GM23338 (cell line): ENCODE measurements at regions not wholly inside any gene's neighbourhood (a gene's known extent, or its start where the extent isn't known, plus 50 kb on each side); places are given as distances from the start of the nearest gene placed in this dataset.

Source experiments
- ATAC-seq: fragments of 200-7000 bp; cut with Tn5 transposase; 3 replicates; pipeline ENCODE4 v1.9.1; 2020
- DNase-seq: peaks from one replicate; pipeline ENCODE4 v3.0.0-alpha.2; 2015; ENCODE audit warnings: low spot score
- H2AFZ ChIP-seq: fragments of 200-600 bp; sonication (generic); 2 replicates; pipeline ENCODE4 v1.8.0; 2016; ENCODE audit warnings: antibody characterized with exemption, mild to moderate bottlenecking, moderate library complexity
- H3F3A ChIP-seq: fragments of 200-600 bp; sonication (generic); replicated peaks from 2 replicates; pipeline ENCODE4 v1.8.0; 2017; ENCODE audit warnings: antibody characterized with exemption, mixed run types, low read depth
- H3K27ac ChIP-seq: fragments of 200-600 bp; sonication (generic); 2 replicates; pipeline ENCODE4 v1.6.1; 2016; ENCODE audit warnings: low read depth
- H3K27me3 ChIP-seq: fragments of 200-600 bp; sonication (generic); 2 replicates; pipeline ENCODE4 v1.8.0; 2016; ENCODE audit warnings: mild to moderate bottlenecking, mixed run types, moderate library complexity; ENCODE audit not compliant: insufficient read depth
- H3K36me3 ChIP-seq: fragments of 200-600 bp; sonication (generic); 2 replicates; pipeline ENCODE4 v1.8.0; 2016; ENCODE audit warnings: mild to moderate bottlenecking; ENCODE audit not compliant: insufficient read depth
- H3K4me1 ChIP-seq: fragments of 200-600 bp; sonication (generic); 2 replicates; pipeline ENCODE4 v1.8.0; 2016; ENCODE audit warnings: mild to moderate bottlenecking, moderate library complexity; ENCODE audit not compliant: insufficient read depth
- H3K4me2 ChIP-seq: fragments of 200-600 bp; sonication (generic); 2 replicates; pipeline ENCODE4 v1.7.1; 2017; ENCODE audit warnings: mixed run types
- H3K4me3 ChIP-seq: fragments of 200-600 bp; sonication (generic); 2 replicates; pipeline ENCODE4 v1.6.1; 2016; ENCODE audit warnings: mixed run types
- H3K79me2 ChIP-seq: fragments of 200-600 bp; sonication (generic); replicated peaks from 2 replicates; pipeline ENCODE4 v1.8.0; 2017; ENCODE audit warnings: mild to moderate bottlenecking; ENCODE audit not compliant: insufficient read depth
- H3K9me2 ChIP-seq: fragments of 200-600 bp; sonication (generic); 2 replicates; pipeline ENCODE4 v1.8.0; 2017; ENCODE audit not compliant: insufficient read depth
- H4K20me1 ChIP-seq: fragments of 200-600 bp; sonication (generic); replicated peaks from 2 replicates; pipeline ENCODE4 v1.8.0; 2017; ENCODE audit warnings: mild to moderate bottlenecking; ENCODE audit not compliant: insufficient read depth
- H3K27ac Mint-ChIP-seq: 2 replicates; pipeline ENCODE4 v1.8.0; 2020; ENCODE audit warnings: inconsistent platforms, mild to moderate bottlenecking, moderate library complexity, mixed read lengths
- H3K27me3 Mint-ChIP-seq: 3 replicates; pipeline ENCODE4 v1.8.0; 2022; ENCODE audit warnings: low read depth, mild to moderate bottlenecking, moderate library complexity, mixed read lengths, inconsistent platforms; ENCODE audit not compliant: insufficient read depth, poor library complexity
- H3K36me3 Mint-ChIP-seq: 3 replicates; pipeline ENCODE4 v1.8.0; 2021; ENCODE audit warnings: low read depth, mild to moderate bottlenecking, inconsistent platforms, moderate library complexity, mixed read lengths
- H3K4me1 Mint-ChIP-seq: 3 replicates; pipeline ENCODE4 v1.8.0; 2020; ENCODE audit warnings: mild to moderate bottlenecking, inconsistent platforms, mixed read lengths
- H3K4me3 Mint-ChIP-seq: 3 replicates; pipeline ENCODE4 v1.8.0; 2021; ENCODE audit warnings: moderate library complexity, mild to moderate bottlenecking, inconsistent platforms, mixed read lengths
- H3K9me3 Mint-ChIP-seq: 3 replicates; pipeline ENCODE4 v1.8.0; 2020; ENCODE audit warnings: moderate library complexity, mild to moderate bottlenecking, inconsistent platforms, mixed read lengths
- CREB1 ChIP-seq: fragments of 250-450 bp; sonication (Bioruptor Pico); IDR thresholded peaks from 2 replicates; pipeline ENCODE4 v1.5.0; 2020; ENCODE audit warnings: low read depth, mild to moderate bottlenecking, moderate library complexity
- EZH2 ChIP-seq: fragments of 200-600 bp; sonication (generic); IDR thresholded peaks from one replicate; pipeline ENCODE4 v1.8.0; 2017; ENCODE audit warnings: antibody characterized with exemption, mild to moderate bottlenecking, low read depth; ENCODE audit not compliant: unreplicated experiment
- EZH2phosphoT487 ChIP-seq: fragments of 200-600 bp; sonication (generic); IDR thresholded peaks from one replicate; pipeline ENCODE4 v1.8.1; 2018; ENCODE audit warnings: antibody characterized with exemption; ENCODE audit not compliant: unreplicated experiment
- JUNB ChIP-seq: IDR thresholded peaks from one replicate; pipeline ENCODE4 v1.6.1; 2016; ENCODE audit warnings: antibody characterized with exemption; ENCODE audit not compliant: unreplicated experiment
- NANOG ChIP-seq: IDR thresholded peaks from 2 replicates; pipeline ENCODE4 v1.6.1; 2016; ENCODE audit warnings: antibody characterized with exemption, borderline replicate concordance
- POLR2AphosphoS5 ChIP-seq: IDR thresholded peaks from 2 replicates; pipeline ENCODE4 v1.6.1; 2016; ENCODE audit warnings: antibody characterized with exemption, low read depth
- STAT1 ChIP-seq: IDR thresholded peaks from one replicate; pipeline ENCODE4 v1.6.1; 2016; ENCODE audit warnings: antibody characterized with exemption; ENCODE audit not compliant: unreplicated experiment
- ZNF114 ChIP-seq: fragments of 250-450 bp; sonication (Bioruptor Pico); IDR thresholded peaks from 2 replicates; pipeline ENCODE4 v1.5.0; 2020; ENCODE audit warnings: mild to moderate bottlenecking, moderate library complexity
- ZNF331 ChIP-seq: fragments of 250-450 bp; sonication (Bioruptor Pico); IDR thresholded peaks from 2 replicates; pipeline ENCODE4 v1.5.0; 2020; ENCODE audit warnings: low read depth, mild to moderate bottlenecking, moderate library complexity
- TF ChIP-seq, protein P1 (sequence below): IDR thresholded peaks from one replicate; pipeline ENCODE4 v1.6.1; 2018; ENCODE audit warnings: antibody characterized with exemption; ENCODE audit not compliant: unreplicated experiment
- TF ChIP-seq, protein P2 (sequence below): IDR thresholded peaks from 2 replicates; pipeline ENCODE4 v1.6.1; 2016; ENCODE audit warnings: antibody characterized with exemption
- TF ChIP-seq, protein P3 (sequence below), 2 experiments: fragments of 200-600 bp in 1 of 2; sonication (generic) in 1 of 2; conservative IDR thresholded peaks; 2 replicates each; pipeline versions ENCODE4 v1.5.1 to v1.6.1; 2016 to 2017; ENCODE audit warnings: antibody characterized with exemption in 2 of 2, low read depth in 2 of 2, mild to moderate bottlenecking in 2 of 2, moderate library complexity in 1 of 2

DNA sequence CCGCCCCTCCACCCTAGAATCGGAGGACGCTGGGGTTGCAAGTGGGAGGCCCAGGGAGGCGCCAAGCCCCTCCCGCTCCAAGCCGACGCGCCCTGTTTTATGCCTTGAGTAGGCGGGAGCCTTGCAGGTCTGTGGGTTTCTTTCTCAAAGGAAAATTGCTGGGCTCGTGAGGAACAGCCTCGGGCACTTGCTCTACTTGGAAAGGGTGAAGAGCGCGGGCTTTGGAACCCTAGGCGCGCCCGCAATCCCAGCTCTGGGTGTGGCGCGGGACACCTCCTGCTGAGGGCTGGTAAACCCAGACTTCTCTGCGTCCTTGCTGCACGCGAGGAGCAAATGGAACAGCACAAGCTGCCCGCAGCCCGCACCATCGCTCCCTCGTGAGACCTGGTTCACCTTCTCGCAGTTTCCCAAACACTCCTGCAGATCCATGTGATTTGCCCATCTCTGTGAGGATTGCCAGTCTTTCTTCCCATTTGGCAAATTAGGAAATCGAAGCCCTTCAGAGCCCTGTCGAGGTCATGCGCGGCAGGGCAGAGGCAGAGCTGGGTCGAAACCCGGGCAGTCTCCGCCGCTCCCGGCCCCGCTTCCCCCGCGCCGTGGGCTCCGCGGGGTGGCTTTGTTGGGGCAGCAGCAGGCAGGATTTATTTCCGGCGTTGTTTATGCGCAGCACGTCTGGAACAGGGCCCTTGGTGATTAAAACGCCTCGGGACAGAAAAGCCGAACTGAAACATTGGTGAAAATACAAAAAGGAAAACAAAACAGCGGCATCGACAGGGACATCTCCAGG lies 98.4 kb upstream of the CPLX2 start (continued):
- TF ChIP-seq, protein P1, sequence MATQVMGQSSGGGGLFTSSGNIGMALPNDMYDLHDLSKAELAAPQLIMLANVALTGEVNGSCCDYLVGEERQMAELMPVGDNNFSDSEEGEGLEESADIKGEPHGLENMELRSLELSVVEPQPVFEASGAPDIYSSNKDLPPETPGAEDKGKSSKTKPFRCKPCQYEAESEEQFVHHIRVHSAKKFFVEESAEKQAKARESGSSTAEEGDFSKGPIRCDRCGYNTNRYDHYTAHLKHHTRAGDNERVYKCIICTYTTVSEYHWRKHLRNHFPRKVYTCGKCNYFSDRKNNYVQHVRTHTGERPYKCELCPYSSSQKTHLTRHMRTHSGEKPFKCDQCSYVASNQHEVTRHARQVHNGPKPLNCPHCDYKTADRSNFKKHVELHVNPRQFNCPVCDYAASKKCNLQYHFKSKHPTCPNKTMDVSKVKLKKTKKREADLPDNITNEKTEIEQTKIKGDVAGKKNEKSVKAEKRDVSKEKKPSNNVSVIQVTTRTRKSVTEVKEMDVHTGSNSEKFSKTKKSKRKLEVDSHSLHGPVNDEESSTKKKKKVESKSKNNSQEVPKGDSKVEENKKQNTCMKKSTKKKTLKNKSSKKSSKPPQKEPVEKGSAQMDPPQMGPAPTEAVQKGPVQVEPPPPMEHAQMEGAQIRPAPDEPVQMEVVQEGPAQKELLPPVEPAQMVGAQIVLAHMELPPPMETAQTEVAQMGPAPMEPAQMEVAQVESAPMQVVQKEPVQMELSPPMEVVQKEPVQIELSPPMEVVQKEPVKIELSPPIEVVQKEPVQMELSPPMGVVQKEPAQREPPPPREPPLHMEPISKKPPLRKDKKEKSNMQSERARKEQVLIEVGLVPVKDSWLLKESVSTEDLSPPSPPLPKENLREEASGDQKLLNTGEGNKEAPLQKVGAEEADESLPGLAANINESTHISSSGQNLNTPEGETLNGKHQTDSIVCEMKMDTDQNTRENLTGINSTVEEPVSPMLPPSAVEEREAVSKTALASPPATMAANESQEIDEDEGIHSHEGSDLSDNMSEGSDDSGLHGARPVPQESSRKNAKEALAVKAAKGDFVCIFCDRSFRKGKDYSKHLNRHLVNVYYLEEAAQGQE: no peak
- TF ChIP-seq, protein P2, sequence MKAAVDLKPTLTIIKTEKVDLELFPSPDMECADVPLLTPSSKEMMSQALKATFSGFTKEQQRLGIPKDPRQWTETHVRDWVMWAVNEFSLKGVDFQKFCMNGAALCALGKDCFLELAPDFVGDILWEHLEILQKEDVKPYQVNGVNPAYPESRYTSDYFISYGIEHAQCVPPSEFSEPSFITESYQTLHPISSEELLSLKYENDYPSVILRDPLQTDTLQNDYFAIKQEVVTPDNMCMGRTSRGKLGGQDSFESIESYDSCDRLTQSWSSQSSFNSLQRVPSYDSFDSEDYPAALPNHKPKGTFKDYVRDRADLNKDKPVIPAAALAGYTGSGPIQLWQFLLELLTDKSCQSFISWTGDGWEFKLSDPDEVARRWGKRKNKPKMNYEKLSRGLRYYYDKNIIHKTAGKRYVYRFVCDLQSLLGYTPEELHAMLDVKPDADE: no peak
- no peak for TF ChIP-seq STAT1
- TF ChIP-seq EZH2phosphoT487: no peak
- TF ChIP-seq ZNF331 (CRISPR knock-in tag): no peak
- TF ChIP-seq CREB1 (CRISPR knock-in tag): no peak
- TF ChIP-seq POLR2AphosphoS5: no peak
- no peak for TF ChIP-seq ZNF114 (CRISPR knock-in tag)
- no peak for TF ChIP-seq JUNB
- TF ChIP-seq, protein P3, sequence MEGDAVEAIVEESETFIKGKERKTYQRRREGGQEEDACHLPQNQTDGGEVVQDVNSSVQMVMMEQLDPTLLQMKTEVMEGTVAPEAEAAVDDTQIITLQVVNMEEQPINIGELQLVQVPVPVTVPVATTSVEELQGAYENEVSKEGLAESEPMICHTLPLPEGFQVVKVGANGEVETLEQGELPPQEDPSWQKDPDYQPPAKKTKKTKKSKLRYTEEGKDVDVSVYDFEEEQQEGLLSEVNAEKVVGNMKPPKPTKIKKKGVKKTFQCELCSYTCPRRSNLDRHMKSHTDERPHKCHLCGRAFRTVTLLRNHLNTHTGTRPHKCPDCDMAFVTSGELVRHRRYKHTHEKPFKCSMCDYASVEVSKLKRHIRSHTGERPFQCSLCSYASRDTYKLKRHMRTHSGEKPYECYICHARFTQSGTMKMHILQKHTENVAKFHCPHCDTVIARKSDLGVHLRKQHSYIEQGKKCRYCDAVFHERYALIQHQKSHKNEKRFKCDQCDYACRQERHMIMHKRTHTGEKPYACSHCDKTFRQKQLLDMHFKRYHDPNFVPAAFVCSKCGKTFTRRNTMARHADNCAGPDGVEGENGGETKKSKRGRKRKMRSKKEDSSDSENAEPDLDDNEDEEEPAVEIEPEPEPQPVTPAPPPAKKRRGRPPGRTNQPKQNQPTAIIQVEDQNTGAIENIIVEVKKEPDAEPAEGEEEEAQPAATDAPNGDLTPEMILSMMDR (conservative IDR thresholded peaks at IDR 0.05; ENCODE audit: low read depth in 2 of 2): no peak
- TF ChIP-seq EZH2: no peak

DNA sequence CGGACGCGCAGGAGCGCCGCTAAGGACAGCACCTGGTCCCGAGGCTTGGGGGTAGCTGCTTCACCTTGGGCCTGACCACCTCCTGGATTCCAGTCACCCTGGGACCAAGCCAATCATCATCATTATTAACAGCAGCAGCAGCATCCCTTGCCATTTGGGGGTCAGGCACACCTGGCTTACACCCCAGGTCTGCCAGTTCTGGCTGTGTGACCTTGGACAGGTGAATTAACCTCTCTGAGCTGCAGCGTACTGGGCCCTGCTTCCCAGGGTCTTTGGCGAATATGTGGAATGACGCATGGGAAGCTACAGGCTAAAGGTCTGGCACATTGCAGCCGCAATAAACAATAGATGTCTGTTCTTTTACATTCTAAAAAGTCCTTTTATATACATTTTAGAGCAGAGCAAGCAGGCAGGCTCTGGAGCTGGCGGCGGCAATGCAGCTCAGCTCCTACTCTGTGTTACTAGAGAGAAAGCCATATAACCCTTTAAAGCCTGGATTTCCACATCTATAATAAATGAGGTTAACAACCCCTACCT lies 97.8 kb upstream of the CPLX2 start:
- H4K20me1 ChIP-seq: peaks cover 4% of the 10 kb centered on the region; the same call in 1 of the 2 replicates
- DNase-seq (no peak), ATAC-seq (peak; percentile 56)
- no peaks in the 10 kb centered on the region for H3K36me3 ChIP-seq
- peaks cover 32% of the 10 kb centered on the region for H3K27me3 ChIP-seq
- H3K27me3 Mint-ChIP-seq: peaks cover 6% of the 10 kb centered on the region
- no peak overlapping the region for H3K27ac ChIP-seq
- H3K9me3 Mint-ChIP-seq: no peaks in the 10 kb centered on the region
- peak overlapping the region; percentile 99 for H2AFZ ChIP-seq
- peaks cover 11% of the 10 kb centered on the region; the same call in 1 of the 2 replicates for H3K4me1 ChIP-seq
- H3K27ac Mint-ChIP-seq: no peak overlapping the region
- H3K4me1 Mint-ChIP-seq: peaks cover 3% of the 10 kb centered on the region
- peak overlapping the region; percentile 65 for H3K4me3 Mint-ChIP-seq
- H3K79me2 ChIP-seq: no peaks in the 10 kb centered on the region
- H3K4me3 ChIP-seq: peak overlapping the region; percentile 69
- no peaks in the 10 kb centered on the region for H3F3A ChIP-seq
- H3K36me3 Mint-ChIP-seq: no peaks in the 10 kb centered on the region
- H3K4me2 ChIP-seq: peak overlapping the region; percentile 93
- no peaks in the 10 kb centered on the region for H3K9me2 ChIP-seq
- no peak for TF ChIP-seq NANOG
- TF ChIP-seq EZH2: no peak
